IMR-90 (cell line): ENCODE measurements at regions not wholly inside any gene's neighbourhood (a gene's known extent, or its start where the extent isn't known, plus 50 kb on each side); places are given as distances from the start of the nearest gene placed in this dataset.

Experiments
- ATAC-seq: fragments of 200-7000 bp; cut with Tn5 transposase; 2 replicates; pipeline ENCODE4 v1.9.1; 2020; ENCODE audit warnings: low read depth, mild to moderate bottlenecking, moderate library complexity
- BruUV-seq: library from RNA; stranded (reverse); fragments of 400-500 nt; replicated peaks from 2 replicates; lab custom pipeline; 2021; lab: Mats Ljungman, UMichigan
- CTCF ChIA-PET: fragments of 300-600 bp; formaldehyde crosslinking; extraction: SDS; loops from one replicate; lab custom pipeline; 2021; ENCODE audit warnings: antibody characterized with exemption; lab: Yijun Ruan, JAX
- POLR2A ChIA-PET: fragments of 300-600 bp; sonication (Branson Sonifier 250); formaldehyde crosslinking; loops from one replicate; lab custom pipeline; 2022; ENCODE audit warnings: antibody characterized with exemption; ENCODE audit not compliant: unreplicated experiment; lab: Charles Lee
- DNase-seq: peaks from one replicate; pipeline ENCODE4 v3.0.0; 2013
- H2AFZ ChIP-seq: replicated peaks from 2 replicates; pipeline ENCODE3; 2013; ENCODE audit warnings: low read length, mild to moderate bottlenecking; ENCODE audit not compliant: poor library complexity
- H2AK5ac ChIP-seq: 2 replicates; pipeline ENCODE4 v1.6.1; 2013; ENCODE audit warnings: low read depth, low read length, inconsistent platforms
- H2AK9ac ChIP-seq: replicated peaks from 2 replicates; pipeline ENCODE3; 2013; ENCODE audit warnings: mild to moderate bottlenecking, low read depth, low read length, moderate library complexity; ENCODE audit not compliant: poor library complexity
- H2BK120ac ChIP-seq: 2 replicates; pipeline ENCODE4 v1.6.1; 2013; ENCODE audit warnings: low read depth, low read length, inconsistent platforms
- H2BK15ac ChIP-seq: 3 replicates; pipeline ENCODE4 v1.6.1; 2013; ENCODE audit warnings: low read depth, low read length, inconsistent platforms
- H2BK20ac ChIP-seq: 2 replicates; pipeline ENCODE4 v1.6.1; 2013; ENCODE audit warnings: low read depth, mild to moderate bottlenecking, inconsistent platforms, low read length, moderate library complexity
- H2BK5ac ChIP-seq: 2 replicates; pipeline ENCODE4 v1.6.1; 2013; ENCODE audit warnings: mild to moderate bottlenecking, low read depth, low read length, inconsistent platforms; ENCODE audit not compliant: poor library complexity, severe bottlenecking
- H3K14ac ChIP-seq: replicated peaks from 2 replicates; pipeline ENCODE4 v1.6.1; 2013; ENCODE audit warnings: low read depth, low read length, inconsistent platforms
- H3K18ac ChIP-seq: 2 replicates; pipeline ENCODE4 v1.6.1; 2013; ENCODE audit warnings: low read depth, low read length, control low read depth
- H3K23ac ChIP-seq: 2 replicates; pipeline ENCODE4 v1.6.1; 2013; ENCODE audit warnings: low read depth, low read length, inconsistent platforms
- H3K27ac ChIP-seq: 2 replicates; pipeline ENCODE4 v1.5.1; 2013; ENCODE audit warnings: mild to moderate bottlenecking, control low read depth, low read length; ENCODE audit not compliant: insufficient read depth
- H3K27me3 ChIP-seq: 2 replicates; pipeline ENCODE4 v1.6.1; 2013; ENCODE audit warnings: low read length; ENCODE audit not compliant: control insufficient read depth, insufficient read depth
- H3K36me3 ChIP-seq: 2 replicates; pipeline ENCODE4 v1.6.1; 2013; ENCODE audit warnings: low read length, mixed read lengths; ENCODE audit not compliant: control insufficient read depth, insufficient read depth
- H3K4ac ChIP-seq: 2 replicates; pipeline ENCODE4 v1.6.1; 2013; ENCODE audit warnings: low read depth, low read length, inconsistent platforms
- H3K4me1 ChIP-seq: 2 replicates; pipeline ENCODE4 v1.6.1; 2013; ENCODE audit warnings: low read length, mixed read lengths; ENCODE audit not compliant: control insufficient read depth, insufficient read depth
- H3K4me2 ChIP-seq: 2 replicates; pipeline ENCODE4 v1.6.1; 2013; ENCODE audit warnings: low read depth, mild to moderate bottlenecking, control low read depth, low read length, moderate library complexity
- H3K4me3 ChIP-seq: 2 replicates; pipeline ENCODE4 v1.5.1; 2013; ENCODE audit warnings: low read depth, mild to moderate bottlenecking, control low read depth, low read length, moderate library complexity; ENCODE audit not compliant: insufficient read depth
- H3K56ac ChIP-seq: 2 replicates; pipeline ENCODE4 v1.6.1; 2013; ENCODE audit warnings: low read length, inconsistent platforms; ENCODE audit not compliant: insufficient read depth; ENCODE audit errors: extremely low read depth
- H3K79me1 ChIP-seq, 2 experiments: 2 replicates each; pipeline ENCODE4 v1.6.1; 2013; ENCODE audit warnings: low read length in 2 of 2, inconsistent platforms in 1 of 2, low read depth in 1 of 2
- H3K9ac ChIP-seq: 2 replicates; pipeline ENCODE4 v1.6.1; 2013; ENCODE audit warnings: low read depth, low read length, control low read depth
- H3K9me1 ChIP-seq: 2 replicates; pipeline ENCODE4 v1.6.1; 2013; ENCODE audit warnings: low read length, inconsistent platforms; ENCODE audit not compliant: insufficient read depth
- H3K9me3 ChIP-seq: 2 replicates; pipeline ENCODE4 v1.6.1; 2013; ENCODE audit warnings: low read length; ENCODE audit not compliant: control insufficient read depth, insufficient read depth
- H4K20me1 ChIP-seq: 2 replicates; pipeline ENCODE4 v1.6.1; 2013; ENCODE audit warnings: low read length, inconsistent platforms; ENCODE audit not compliant: insufficient read depth
- H4K5ac ChIP-seq: 2 replicates; pipeline ENCODE4 v1.6.1; 2013; ENCODE audit warnings: mild to moderate bottlenecking, low read depth, low read length, control low read depth
- H4K8ac ChIP-seq, 2 experiments: 2 replicates each; pipeline ENCODE4 v1.6.1; 2013; ENCODE audit warnings: low read depth in 2 of 2, low read length in 2 of 2, control low read depth in 1 of 2, inconsistent platforms in 1 of 2
- H4K91ac ChIP-seq: 2 replicates; pipeline ENCODE4 v1.6.1; 2013; ENCODE audit warnings: low read depth, low read length, inconsistent platforms; ENCODE audit not compliant: insufficient read depth
- BHLHE40 ChIP-seq: fragments of 150-350 bp; IDR thresholded peaks from 2 replicates; pipeline ENCODE4 v1.6.1; 2016; ENCODE audit warnings: mild to moderate bottlenecking, low read depth, low read length
- CEBPB ChIP-seq: IDR thresholded peaks from 2 replicates; pipeline ENCODE4 v1.6.1; 2012; ENCODE audit warnings: low read depth, low read length, improper control_type of control experiment
- CHD1 ChIP-seq: IDR thresholded peaks from 2 replicates; pipeline ENCODE4 v1.6.1; 2012; ENCODE audit warnings: low read depth, low read length, improper control_type of control experiment
- FOS ChIP-seq: fragments of 150-350 bp; IDR thresholded peaks from 2 replicates; pipeline ENCODE4 v1.6.1; 2016; ENCODE audit warnings: low read depth, low read length
- MAFK ChIP-seq: IDR thresholded peaks from 2 replicates; pipeline ENCODE4 v1.6.1; 2012; ENCODE audit warnings: low read depth, low read length, improper control_type of control experiment
- MAZ ChIP-seq: IDR thresholded peaks from 2 replicates; pipeline ENCODE4 v1.6.1; 2012; ENCODE audit warnings: low read depth, mild to moderate bottlenecking, low read length, improper control_type of control experiment, moderate library complexity, borderline replicate concordance
- MXI1 ChIP-seq: IDR thresholded peaks from 2 replicates; pipeline ENCODE4 v1.6.1; 2012; ENCODE audit warnings: low read depth, mild to moderate bottlenecking, low read length, moderate library complexity, borderline replicate concordance
- NFE2L2 ChIP-seq: fragments of 150-350 bp; IDR thresholded peaks from 2 replicates; pipeline ENCODE4 v1.6.1; 2016; ENCODE audit warnings: low read depth, mild to moderate bottlenecking, low read length
- POLR2A ChIP-seq: IDR thresholded peaks from 2 replicates; pipeline ENCODE4 v1.6.1; 2012; ENCODE audit warnings: mild to moderate bottlenecking, low read depth, low read length
- RAD21 ChIP-seq: IDR thresholded peaks from 2 replicates; pipeline ENCODE4 v1.6.1; 2012; ENCODE audit warnings: low read length, improper control_type of control experiment
- RCOR1 ChIP-seq: IDR thresholded peaks from 2 replicates; pipeline ENCODE4 v1.6.1; 2012; ENCODE audit warnings: mild to moderate bottlenecking, low read length, improper control_type of control experiment; ENCODE audit not compliant: insufficient replicate concordance
- SMC3 ChIP-seq: fragments of 150-350 bp; IDR thresholded peaks from 2 replicates; pipeline ENCODE4 v1.6.1; 2016; ENCODE audit warnings: low read depth, mild to moderate bottlenecking, antibody characterized with exemption, low read length, moderate library complexity
- USF2 ChIP-seq: fragments of 150-350 bp; IDR thresholded peaks from 2 replicates; pipeline ENCODE4 v1.6.1; 2017; ENCODE audit warnings: mild to moderate bottlenecking, antibody characterized with exemption, low read length, low read depth
- WGBS, 2 experiments: methylation state at CpG; one replicate each; pipeline versions ENCODE4 v1.1.5 to v1.1.7; 2013; ENCODE audit warnings: missing lambda C conversion rate in 2 of 2; ENCODE audit not compliant: insufficient read length in 1 of 2; ENCODE audit errors: extremely low coverage in 2 of 2; 5-methylcytosine and 5-hydroxymethylcytosine counted together
- dilution Hi-C: fragments of 300-500 bp; cut with HindIII; formaldehyde crosslinking; loops from one replicate; pipeline ENCODE4 v1.14.3; 2018; ENCODE audit warnings: low sequenced_read_pairs; ENCODE audit not compliant: unreplicated experiment
- in situ Hi-C: fragments of 300-500 bp; cut with MboI; formaldehyde crosslinking; loops from 3 replicates; pipeline ENCODE4 v1.14.3; 2019; ENCODE audit warnings: low sequenced_read_pairs, inconsistent platforms, mixed read lengths
- intact Hi-C: fragments of 100-400 bp; cut with micrococcal nuclease; formaldehyde crosslinking; loops from 2 replicates; pipeline ENCODE4 v1.10.0; 2022
- TF ChIP-seq, protein P1 (sequence below): fragments of 150-350 bp; IDR thresholded peaks from 2 replicates; pipeline ENCODE4 v1.6.1; 2016; ENCODE audit warnings: low read depth, mild to moderate bottlenecking, low read length, moderate library complexity, borderline replicate concordance

GRCh38 chr2:184523732-184524131 is 74.6 kb upstream of the ZNF804A start:
- ChIA-PET CTCF (no interaction called here), POLR2A (no interaction called here)
- no peaks in the 10 kb centered on the region for H4K20me1 ChIP-seq
- H3K9ac ChIP-seq = no peak overlapping the region
- H4K5ac ChIP-seq = no peak overlapping the region
- H2BK15ac ChIP-seq = no peak overlapping the region
- dilution Hi-C loops (no loop called here), intact Hi-C loops (no loop called here), in situ Hi-C loops (no loop called here)
- H3K56ac ChIP-seq = no peak overlapping the region
- no peak overlapping the region for H4K91ac ChIP-seq
- H3K4me2 ChIP-seq = no peak overlapping the region
- H2BK5ac ChIP-seq = no peak overlapping the region
- H3K27me3 ChIP-seq = no peaks in the 10 kb centered on the region
- H3K23ac ChIP-seq = no peak overlapping the region
- peaks cover 27% of the 10 kb centered on the region for H3K9me3 ChIP-seq
- WGBS, 2 experiments = 53% methylated on average over 3 of the region's 11 CpGs; no CpG with 5 or more reads in 1 of the 2 experiments
- H3K79me1 ChIP-seq = no peaks in the 10 kb centered on the region
- H3K9me1 ChIP-seq = no peaks in the 10 kb centered on the region
- H2AK9ac ChIP-seq = no peak overlapping the region
- BruUV-seq = no TSS peak
- H3K4ac ChIP-seq = no peak overlapping the region
- no peak overlapping the region for H2BK120ac ChIP-seq
- ATAC-seq (no peak), DNase-seq (no peak)
- H3K4me1 ChIP-seq = no peaks in the 10 kb centered on the region
- H2AFZ ChIP-seq = no peak overlapping the region
- H3K18ac ChIP-seq = no peak overlapping the region
- no peak overlapping the region for H3K4me3 ChIP-seq
- TF ChIP-seq SMC3 (no peak), FOS (no peak), MAFK (no peak), POLR2A (no peak), CHD1 (no peak), MAZ (no peak), RCOR1 (no peak), BHLHE40 (no peak), MXI1 (no peak), NFE2L2 (no peak), RAD21 (no peak), CEBPB (no peak), USF2 (no peak)
- TF ChIP-seq, protein P1, sequence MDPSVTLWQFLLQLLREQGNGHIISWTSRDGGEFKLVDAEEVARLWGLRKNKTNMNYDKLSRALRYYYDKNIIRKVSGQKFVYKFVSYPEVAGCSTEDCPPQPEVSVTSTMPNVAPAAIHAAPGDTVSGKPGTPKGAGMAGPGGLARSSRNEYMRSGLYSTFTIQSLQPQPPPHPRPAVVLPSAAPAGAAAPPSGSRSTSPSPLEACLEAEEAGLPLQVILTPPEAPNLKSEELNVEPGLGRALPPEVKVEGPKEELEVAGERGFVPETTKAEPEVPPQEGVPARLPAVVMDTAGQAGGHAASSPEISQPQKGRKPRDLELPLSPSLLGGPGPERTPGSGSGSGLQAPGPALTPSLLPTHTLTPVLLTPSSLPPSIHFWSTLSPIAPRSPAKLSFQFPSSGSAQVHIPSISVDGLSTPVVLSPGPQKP = no peak
- H3K36me3 ChIP-seq = no peaks in the 10 kb centered on the region
- no peak overlapping the region for H2BK20ac ChIP-seq
- H2AK5ac ChIP-seq = no peak overlapping the region
- no peak overlapping the region for H4K8ac ChIP-seq
- H3K27ac ChIP-seq = no peak overlapping the region
- H3K14ac ChIP-seq = no peak overlapping the region
